ENCODE measurements at regions not wholly inside any gene's neighbourhood (a gene's known extent, or its start where the extent isn't known, plus 50 kb on each side); places are given as distances from the start of the nearest gene placed in this dataset.

DNA sequence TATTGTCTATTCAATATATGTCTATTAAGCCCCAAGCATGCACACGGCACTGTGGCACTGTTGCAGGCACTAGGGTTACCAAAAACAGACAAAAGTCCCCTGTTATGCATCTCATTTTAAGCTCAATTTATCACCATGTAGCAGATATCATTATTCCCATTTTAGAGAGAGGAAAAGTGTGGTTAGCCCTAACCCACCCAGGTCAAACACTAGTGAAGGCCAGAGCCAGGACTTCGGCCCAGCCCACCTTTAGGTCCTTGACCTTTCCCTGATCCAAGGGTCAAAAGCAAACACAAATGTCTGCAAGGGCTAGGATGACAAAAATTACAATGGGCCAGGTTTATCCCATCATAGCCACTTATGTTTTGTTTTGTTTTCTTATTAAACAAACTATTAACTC is 130.3 kb upstream of the NUDT7 start:
- DNase-seq (ENCODE audit: low spot score) = no peak

DNA sequence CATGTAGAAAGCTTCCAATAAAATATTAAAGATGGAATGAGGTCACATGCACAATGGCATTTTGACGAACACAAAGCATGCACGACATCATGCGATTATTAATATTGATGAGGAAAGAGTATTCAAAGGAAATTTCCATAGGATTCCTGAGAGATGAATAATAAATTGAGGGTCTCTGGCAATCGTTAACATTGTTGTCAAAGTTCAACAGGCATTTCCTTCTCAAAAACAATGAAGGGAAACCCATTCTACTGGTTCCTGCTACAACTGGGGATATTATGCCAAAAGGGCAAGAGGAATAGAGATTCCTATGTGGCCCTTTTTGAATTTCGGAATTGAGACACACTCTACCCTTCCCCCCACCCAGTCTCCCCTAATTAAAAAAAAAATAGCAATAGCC is 128.3 kb upstream of the NUDT7 start:
- DNase-seq (ENCODE audit: low spot score) = no peak

GRCh38 chr16:77594799-77595596 is 127.3 kb upstream of the NUDT7 start:
- no peak for DNase-seq (ENCODE audit: low spot score)

DNA sequence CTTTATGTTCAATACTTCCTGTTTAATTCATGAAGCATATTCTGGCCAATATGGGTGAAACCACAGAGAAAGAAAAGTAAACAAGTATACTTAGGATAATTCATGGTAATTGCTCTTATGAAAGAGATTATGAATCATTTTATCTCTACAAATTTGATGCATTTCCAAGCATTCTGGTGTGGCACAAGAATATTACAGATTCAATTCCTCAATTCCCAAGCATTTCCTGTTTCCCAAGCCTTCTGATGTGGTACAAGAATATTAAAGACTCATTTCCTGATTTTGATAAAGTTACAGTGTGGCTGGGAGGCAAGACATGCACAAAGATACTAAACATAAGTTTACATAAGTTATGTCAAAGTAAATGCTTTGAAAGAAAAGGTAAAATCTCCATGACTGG is 126.1 kb upstream of the NUDT7 start:
- no peak for DNase-seq (ENCODE audit: low spot score)

DNA sequence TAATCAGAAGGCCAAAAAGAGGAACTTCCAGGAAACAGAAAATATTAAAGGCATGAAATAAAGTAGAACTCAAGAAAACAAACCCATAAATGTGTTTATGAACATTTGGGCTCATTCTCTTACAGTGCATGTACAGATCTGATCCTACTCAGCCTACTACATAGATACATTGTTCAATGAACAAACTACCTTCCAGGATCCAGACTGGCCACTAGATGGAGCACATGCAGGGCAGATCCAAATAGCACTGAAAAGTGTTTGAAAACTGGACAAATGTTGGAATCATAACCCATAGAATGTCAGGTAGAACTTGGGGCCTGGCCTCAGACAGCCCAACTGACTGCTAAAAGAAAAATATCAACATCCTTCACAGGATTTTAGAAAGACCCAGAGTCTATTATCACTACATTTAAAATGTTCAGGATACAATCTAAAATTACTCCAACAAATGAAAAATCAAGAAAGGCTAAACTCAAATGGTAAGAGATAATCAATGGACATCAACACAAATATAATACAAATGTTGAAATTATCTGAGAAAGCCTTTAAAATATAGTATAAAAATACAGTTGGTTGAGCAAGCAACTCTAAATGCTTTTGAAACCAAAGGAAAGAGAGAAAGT is 122.4 kb upstream of the NUDT7 start:
- peak; percentile 51 for DNase-seq (ENCODE audit: low spot score)

GRCh38 chr16:77600555-77600954 is 121.8 kb upstream of the NUDT7 start:
- DNase-seq (ENCODE audit: low spot score) = no peak

DNA sequence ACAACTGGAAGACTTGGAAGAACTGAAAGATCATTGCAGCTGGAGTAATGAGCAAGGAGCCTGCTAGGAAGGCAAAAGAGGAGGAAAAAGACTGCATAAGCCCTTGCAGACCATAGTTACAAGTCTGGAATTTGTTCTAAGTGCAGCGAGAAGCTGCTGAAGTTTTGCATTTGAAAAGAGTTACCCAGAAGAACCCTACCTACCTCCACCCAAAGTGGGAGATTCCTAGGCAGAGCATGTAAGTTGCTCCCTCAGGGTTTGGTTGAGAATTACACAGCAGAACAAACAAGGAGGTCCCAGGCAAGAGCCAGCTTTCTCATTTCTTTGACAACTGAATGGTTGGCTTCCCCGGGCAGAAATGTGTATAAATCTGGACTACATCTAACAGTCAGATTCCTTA is 118.7 kb upstream of the NUDT7 start:
- no peak for DNase-seq (ENCODE audit: low spot score)

DNA sequence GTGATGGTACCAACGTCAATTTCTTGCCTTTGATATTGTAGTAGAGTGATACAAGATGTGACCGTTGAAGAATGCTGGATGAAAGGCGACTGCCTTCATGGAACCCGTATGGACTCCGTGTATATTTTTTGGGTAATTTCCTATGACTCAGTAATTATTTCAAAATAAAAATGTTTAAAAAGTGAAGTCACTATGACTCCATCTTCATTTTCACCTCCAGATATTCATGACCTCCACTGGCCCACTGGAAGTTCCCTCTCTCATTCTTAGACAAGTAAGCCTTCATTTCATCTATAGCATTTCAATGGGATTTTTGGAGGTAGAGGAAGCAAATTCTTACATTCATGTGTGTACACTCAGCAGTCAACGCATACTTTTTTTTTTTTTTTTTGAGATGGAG is 111.8 kb upstream of the NUDT7 start:
- no peak for DNase-seq (ENCODE audit: low spot score)

DNA sequence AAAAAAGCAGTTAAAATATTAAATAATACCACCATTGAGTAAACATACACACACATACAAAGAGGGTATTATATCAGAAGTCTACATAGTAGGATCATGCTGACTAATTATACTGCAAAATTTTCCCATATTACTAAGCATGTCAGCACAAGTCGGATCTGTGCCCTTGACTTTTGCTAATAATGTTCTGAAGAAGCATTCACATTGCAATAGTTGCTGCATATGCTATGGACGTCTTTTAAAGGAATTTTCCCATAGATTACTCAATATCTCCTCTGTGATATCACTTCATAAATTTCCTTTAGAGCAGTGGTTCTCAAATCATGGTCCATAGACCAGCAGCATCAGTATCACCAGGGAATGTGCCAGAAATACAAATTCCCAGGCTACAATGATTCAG is 110.9 kb upstream of the NUDT7 start:
- DNase-seq (ENCODE audit: low spot score) = peak; percentile 80

DNA sequence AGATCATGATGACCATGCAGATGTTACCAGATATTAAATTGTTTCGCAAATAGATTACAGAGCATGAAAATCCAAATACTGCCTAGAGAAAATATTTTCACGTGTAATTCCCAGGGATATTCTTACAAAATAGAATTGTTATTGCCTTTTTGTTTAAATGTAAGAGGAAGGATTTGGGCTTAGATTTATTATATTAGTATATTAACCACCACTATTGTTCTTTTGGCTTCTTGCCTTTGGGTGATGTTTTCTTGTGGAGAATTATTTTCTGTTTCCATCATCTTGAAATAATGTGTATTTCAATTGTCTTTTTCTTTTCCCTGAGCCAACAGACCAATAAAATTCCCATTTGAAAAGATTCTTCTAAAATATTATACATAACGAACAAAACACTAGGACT is 109.7 kb upstream of the NUDT7 start:
- no peak for DNase-seq (ENCODE audit: low spot score)

- no peak for DNase-seq (ENCODE audit: low spot score)
Measured at GRCh38 chr16:77613095-77613494, 109.2 kb upstream of the NUDT7 start.

GRCh38 chr16:77617553-77617952 is 104.8 kb upstream of the NUDT7 start:
- DNase-seq (ENCODE audit: low spot score) = no peak

DNA sequence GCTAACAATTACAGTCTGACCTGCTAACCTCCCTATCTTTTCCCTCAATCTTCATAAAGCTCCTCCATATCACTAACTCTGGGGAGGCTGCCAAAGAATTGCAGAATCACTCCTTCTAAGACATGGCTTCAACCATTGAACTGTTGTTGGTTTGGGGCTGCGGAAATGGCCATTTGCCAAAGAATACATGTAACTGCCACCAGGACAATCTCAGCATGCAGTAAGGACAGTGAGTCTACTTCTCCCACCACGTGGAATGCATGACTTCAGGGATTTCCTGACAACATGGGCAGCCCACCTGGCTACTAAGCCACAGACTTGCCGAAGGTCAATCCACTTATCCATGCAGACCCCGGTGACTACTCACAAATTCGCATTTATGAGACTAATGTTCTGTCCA is 104.3 kb upstream of the NUDT7 start:
- DNase-seq (ENCODE audit: low spot score) = peak; percentile 72

GRCh38 chr16:77618951-77619350 is 103.4 kb upstream of the NUDT7 start:
- no peak for DNase-seq (ENCODE audit: low spot score)

DNA sequence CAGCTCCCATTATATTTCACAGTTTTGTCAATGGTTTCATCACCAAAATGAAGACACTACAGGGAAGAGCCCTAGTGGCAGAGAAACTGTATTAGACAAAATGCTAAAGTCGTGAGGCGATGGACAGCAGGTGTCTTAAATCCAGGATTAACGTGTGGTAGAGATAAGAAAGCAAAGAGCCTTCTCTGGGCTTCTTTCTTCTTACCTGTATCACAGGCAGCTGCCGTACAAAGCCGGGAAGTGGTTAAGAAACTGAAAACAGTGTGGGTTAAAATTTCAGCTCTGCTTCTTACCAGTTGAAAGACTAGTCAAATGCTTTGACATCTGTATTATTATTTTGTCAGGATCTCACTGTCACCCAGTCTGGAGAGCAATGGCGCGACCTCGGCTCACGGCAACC is 98.2 kb upstream of the NUDT7 start:
- no peak for DNase-seq (ENCODE audit: low spot score)

DNA sequence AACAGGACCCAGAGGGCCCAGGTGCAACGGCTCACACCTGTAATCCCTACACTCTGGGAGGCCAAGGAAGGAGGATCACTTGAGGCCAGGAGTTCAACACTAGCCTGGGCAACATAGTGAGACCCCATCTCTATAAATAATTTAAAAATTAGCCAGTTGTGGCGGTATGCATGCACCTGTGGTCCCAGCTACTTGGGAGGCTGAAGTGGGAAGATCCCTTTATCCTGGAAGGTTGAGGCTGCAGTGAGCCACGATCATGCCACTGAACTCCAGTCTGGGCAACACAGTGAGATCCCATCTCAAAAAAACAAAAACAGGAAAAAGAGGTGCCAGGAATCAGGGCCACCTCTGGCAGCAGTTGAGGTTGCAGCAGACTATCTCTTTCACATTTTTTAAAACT is 85.7 kb upstream of the NUDT7 start:
- DNase-seq (ENCODE audit: low spot score) = no peak

- peak; percentile 89 for DNase-seq (ENCODE audit: low spot score)
Measured at GRCh38 chr16:77637940-77638339, 84.4 kb upstream of the NUDT7 start.

- DNase-seq (ENCODE audit: low spot score) = no peak
Measured at GRCh38 chr16:77643176-77643575, 79.1 kb upstream of the NUDT7 start.

DNA sequence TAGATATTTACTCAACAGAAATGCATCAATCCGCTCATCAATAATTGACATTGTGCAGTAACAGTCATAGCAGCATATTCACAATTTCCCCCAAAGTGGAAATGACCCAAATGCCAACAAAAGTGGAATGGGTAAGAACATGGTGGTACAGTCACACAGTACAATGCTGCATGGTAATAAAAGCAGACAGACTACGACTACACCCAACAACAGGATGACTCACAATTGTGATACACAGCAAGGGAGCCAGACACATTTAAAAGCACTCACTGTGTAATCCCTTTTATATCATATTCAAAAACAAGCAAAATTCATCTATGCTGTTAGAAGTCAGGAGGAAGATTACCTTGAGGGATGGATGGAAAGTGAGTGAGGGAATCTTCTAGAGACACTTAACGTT is 76.5 kb upstream of the NUDT7 start:
- DNase-seq (ENCODE audit: low spot score) = no peak

DNA sequence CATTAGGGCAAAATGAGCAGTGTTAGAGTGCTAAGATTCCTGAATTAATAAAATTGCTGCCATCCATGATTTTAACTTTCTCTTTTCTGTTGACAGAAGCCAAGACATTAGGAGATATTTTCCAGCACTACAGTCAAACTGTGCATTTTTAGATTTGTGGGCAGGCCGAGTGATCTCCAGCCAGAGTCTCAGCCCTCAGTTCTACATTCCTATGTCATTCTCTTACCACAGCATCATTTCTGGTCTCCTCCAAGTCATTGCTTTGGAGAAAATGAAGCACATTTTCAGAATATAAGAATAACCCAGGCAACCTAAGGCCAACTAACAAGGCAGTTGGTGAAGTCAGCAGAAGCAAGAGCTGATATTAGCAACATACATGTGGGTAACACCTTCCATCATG is 74.6 kb upstream of the NUDT7 start:
- DNase-seq (ENCODE audit: low spot score) = peak; percentile 87

- peak; percentile 91 for DNase-seq (ENCODE audit: low spot score)
Measured at GRCh38 chr16:77650761-77651160, 71.6 kb upstream of the NUDT7 start.

GRCh38 chr16:77652399-77652798 is 69.9 kb upstream of the NUDT7 start:
- DNase-seq (ENCODE audit: low spot score) = no peak

DNA sequence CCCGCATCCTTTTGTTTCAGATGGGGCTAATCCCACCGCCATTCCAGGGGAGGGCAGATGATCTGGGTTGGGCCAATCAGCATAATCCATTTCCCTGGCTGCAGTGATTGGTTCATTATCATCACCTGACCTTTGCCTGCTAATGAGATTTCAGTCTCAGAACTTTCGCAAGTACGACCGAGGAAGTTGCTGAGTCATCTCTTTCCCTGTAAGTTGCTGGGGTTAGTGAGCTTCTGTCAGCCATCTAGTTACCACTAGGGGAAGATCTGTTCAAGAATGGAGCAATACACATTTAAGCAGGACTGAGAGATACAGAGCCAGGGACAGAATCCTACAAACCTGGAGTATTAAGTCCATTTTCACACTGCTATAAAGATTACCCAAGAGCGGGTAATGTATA is 65.3 kb upstream of the NUDT7 start:
- DNase-seq (ENCODE audit: low spot score) = no peak

GRCh38 chr16:77660311-77660710 is 62.0 kb upstream of the NUDT7 start:
- peak; percentile 77 for DNase-seq (ENCODE audit: low spot score)
